Natural killer cell (primary cell): ENCODE measurements at regions not wholly inside any gene's neighbourhood (a gene's known extent, or its start where the extent isn't known, plus 50 kb on each side); places are given as distances from the start of the nearest gene placed in this dataset.

Experiments used
- ATAC-seq, 3 donors: fragments of 150-1000 bp in 2 of 3; fragments of 200-7000 bp in 1 of 3; cut with Tn5 transposase; 1 replicate in 1 of 3; 2 replicates in 2 of 3; pipeline ENCODE4 v1.10.0; 2021; ENCODE audit warnings: mild to moderate bottlenecking in 2 of 3, moderate library complexity in 2 of 3
- DNase-seq, 2 donors: peaks; one replicate each; pipeline versions ENCODE4 v3.0.0 to v3.0.0-alpha.2; 2013 to 2021; ENCODE audit warnings: mixed read lengths in 1 of 2
- H3K27ac ChIP-seq: one replicate; pipeline ENCODE4 v1.5.1; 2013; ENCODE audit warnings: mild to moderate bottlenecking, low read length
- H3K27me3 ChIP-seq: one replicate; pipeline ENCODE4 v1.6.1; 2013; ENCODE audit warnings: low read length; ENCODE audit not compliant: control insufficient read depth, insufficient read depth
- H3K36me3 ChIP-seq: one replicate; pipeline ENCODE4 v1.6.1; 2013; ENCODE audit warnings: low read length; ENCODE audit not compliant: control insufficient read depth, insufficient read depth
- H3K4me1 ChIP-seq: one replicate; pipeline ENCODE4 v1.6.1; 2013; ENCODE audit warnings: low read length; ENCODE audit not compliant: control insufficient read depth, insufficient read depth
- H3K4me3 ChIP-seq: one replicate; pipeline ENCODE4 v1.5.1; 2013; ENCODE audit warnings: low read length
- H3K9me3 ChIP-seq: one replicate; pipeline ENCODE4 v1.6.1; 2013; ENCODE audit warnings: low read length; ENCODE audit not compliant: control insufficient read depth, insufficient read depth
- H3K27ac Mint-ChIP-seq, 2 donors: one replicate each; pipeline ENCODE4 v1.8.0; 2022; ENCODE audit warnings: mild to moderate bottlenecking in 2 of 2, mixed read lengths in 2 of 2, moderate library complexity in 1 of 2
- H3K27me3 Mint-ChIP-seq, 2 donors: one replicate each; pipeline ENCODE4 v1.8.0; 2022; ENCODE audit warnings: low read depth in 2 of 2, mixed read lengths in 2 of 2
- H3K36me3 Mint-ChIP-seq: one replicate; pipeline ENCODE4 v1.8.0; 2022; ENCODE audit warnings: mixed read lengths
- H3K4me1 Mint-ChIP-seq, 2 donors: one replicate each; pipeline ENCODE4 v1.8.0; 2022; ENCODE audit warnings: mixed read lengths in 2 of 2
- H3K4me3 Mint-ChIP-seq: one replicate; pipeline ENCODE4 v1.8.0; 2022; ENCODE audit warnings: mild to moderate bottlenecking, moderate library complexity, mixed read lengths
- H3K9me3 Mint-ChIP-seq, 2 donors: one replicate each; pipeline ENCODE4 v1.8.0; 2022; ENCODE audit warnings: mixed read lengths in 2 of 2
- WGBS: methylation state at CpG from one replicate; pipeline ENCODE4 v1.1.7; 2013; ENCODE audit warnings: missing lambda C conversion rate; ENCODE audit not compliant: insufficient coverage; 5-methylcytosine and 5-hydroxymethylcytosine counted together
- intact Hi-C: fragments of 100-400 bp; cut with micrococcal nuclease; formaldehyde crosslinking; loops from one replicate; pipeline ENCODE4 v1.14.2; 2022
- TF ChIP-seq, protein P1 (sequence below): fragments of 200-600 bp; IDR thresholded peaks from one replicate; pipeline ENCODE4 v1.8.0; 2022; ENCODE audit warnings: antibody characterized with exemption

DNA sequence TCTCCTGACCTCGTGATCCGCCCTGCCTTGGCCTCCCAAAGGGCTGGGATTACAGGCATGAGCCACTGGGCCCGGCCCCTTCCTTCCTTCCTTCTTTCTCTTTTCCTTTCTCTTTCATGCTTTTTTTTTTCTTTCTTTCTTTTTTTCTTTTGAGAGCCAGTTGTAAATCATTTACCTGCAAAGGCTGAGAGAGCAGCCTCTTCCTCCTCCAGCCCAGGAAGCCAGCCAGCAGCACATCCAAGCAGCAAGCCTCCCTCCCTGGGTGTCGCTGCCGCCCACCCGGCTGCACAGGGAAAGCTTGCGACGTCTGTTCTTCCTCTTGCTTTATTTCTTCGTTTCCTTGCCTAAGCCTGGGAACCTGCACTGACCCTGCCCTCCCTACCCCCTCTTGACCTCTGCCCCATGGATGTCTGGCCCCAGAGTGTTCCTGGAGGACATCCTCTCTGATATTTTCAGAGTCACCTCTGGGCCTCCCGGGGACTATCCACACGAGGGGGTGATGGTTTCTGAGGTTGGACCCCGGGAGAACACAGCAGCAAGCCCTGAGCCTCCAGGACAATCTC, 62.8 kb upstream of the MYL10 start:
- peaks cover 0 to 4% of the 10 kb centered on the region in 2 donors for H3K4me1 Mint-ChIP-seq
- no peak for ATAC-seq
- no peaks in the 10 kb centered on the region for H3K9me3 Mint-ChIP-seq
- intact Hi-C loops = no loop called here
- WGBS = 31% methylated on average over 12 of the region's 12 CpGs
- H3K4me3 ChIP-seq = no peak overlapping the region
- TF ChIP-seq, protein P1, sequence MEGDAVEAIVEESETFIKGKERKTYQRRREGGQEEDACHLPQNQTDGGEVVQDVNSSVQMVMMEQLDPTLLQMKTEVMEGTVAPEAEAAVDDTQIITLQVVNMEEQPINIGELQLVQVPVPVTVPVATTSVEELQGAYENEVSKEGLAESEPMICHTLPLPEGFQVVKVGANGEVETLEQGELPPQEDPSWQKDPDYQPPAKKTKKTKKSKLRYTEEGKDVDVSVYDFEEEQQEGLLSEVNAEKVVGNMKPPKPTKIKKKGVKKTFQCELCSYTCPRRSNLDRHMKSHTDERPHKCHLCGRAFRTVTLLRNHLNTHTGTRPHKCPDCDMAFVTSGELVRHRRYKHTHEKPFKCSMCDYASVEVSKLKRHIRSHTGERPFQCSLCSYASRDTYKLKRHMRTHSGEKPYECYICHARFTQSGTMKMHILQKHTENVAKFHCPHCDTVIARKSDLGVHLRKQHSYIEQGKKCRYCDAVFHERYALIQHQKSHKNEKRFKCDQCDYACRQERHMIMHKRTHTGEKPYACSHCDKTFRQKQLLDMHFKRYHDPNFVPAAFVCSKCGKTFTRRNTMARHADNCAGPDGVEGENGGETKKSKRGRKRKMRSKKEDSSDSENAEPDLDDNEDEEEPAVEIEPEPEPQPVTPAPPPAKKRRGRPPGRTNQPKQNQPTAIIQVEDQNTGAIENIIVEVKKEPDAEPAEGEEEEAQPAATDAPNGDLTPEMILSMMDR = no peak
- peak overlapping the region in 1 of 2 donors; percentile 49 for H3K27ac Mint-ChIP-seq
- H3K36me3 ChIP-seq = no peaks in the 10 kb centered on the region
- peaks cover 11% of the 10 kb centered on the region for H3K4me1 ChIP-seq
- H3K27me3 Mint-ChIP-seq = peaks cover 6 to 14% of the 10 kb centered on the region in 2 donors
- no peaks in the 10 kb centered on the region for H3K36me3 Mint-ChIP-seq
- H3K9me3 ChIP-seq = no peaks in the 10 kb centered on the region
- peaks cover 3% of the 10 kb centered on the region for H3K27me3 ChIP-seq
- no peak overlapping the region for H3K4me3 Mint-ChIP-seq
- H3K27ac ChIP-seq = no peak overlapping the region
- no peak for DNase-seq

DNA sequence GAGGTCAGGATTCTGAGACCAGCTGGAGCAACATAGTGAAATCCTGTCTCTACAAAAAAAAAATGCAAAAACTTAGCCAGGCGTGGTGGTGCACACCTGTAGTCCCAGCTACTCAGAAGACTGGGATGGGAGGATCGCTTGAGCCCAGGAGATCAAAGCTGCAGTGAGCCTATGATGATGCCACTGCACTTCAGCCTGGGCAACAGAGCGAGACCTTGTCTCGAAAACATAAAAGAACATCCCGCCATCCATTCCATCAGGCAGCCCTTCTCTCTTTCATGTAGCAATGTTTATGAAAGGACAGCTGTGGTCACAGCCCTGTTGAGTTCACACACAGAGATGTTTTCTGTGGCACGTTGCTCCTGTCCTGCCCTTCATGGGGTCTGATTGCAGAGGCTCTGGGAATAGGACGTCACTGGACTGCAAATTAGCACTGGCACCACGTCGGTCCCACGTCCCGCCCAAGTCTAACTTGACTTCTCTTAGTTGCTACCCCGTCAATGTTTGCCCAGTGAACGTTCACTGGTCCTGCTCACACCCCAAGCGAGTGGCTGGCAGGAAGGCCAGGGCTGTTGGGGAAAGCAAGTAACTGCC, 64.5 kb upstream of the MYL10 start:
- Mint-ChIP-seq H3K4me3 (no peak overlapping the region), H3K4me1 (peaks cover 0 to 4% of the 10 kb centered on the region in 2 donors), H3K27me3 (peaks cover 6 to 11% of the 10 kb centered on the region in 2 donors), H3K36me3 (no peaks in the 10 kb centered on the region), H3K9me3 (no peaks in the 10 kb centered on the region), H3K27ac (no peak overlapping the region)
- TF ChIP-seq, protein P1 = no peak
- Histone ChIP-seq H3K36me3 (no peaks in the 10 kb centered on the region), H3K4me1 (peaks cover 4% of the 10 kb centered on the region), H3K9me3 (no peaks in the 10 kb centered on the region), H3K4me3 (no peak overlapping the region), H3K27me3 (peaks cover 3% of the 10 kb centered on the region), H3K27ac (no peak overlapping the region)
- DNase-seq = no peak
- intact Hi-C loops = no loop called here
- 83% methylated on average over 14 of the region's 14 CpGs for WGBS
- ATAC-seq = no peak

DNA sequence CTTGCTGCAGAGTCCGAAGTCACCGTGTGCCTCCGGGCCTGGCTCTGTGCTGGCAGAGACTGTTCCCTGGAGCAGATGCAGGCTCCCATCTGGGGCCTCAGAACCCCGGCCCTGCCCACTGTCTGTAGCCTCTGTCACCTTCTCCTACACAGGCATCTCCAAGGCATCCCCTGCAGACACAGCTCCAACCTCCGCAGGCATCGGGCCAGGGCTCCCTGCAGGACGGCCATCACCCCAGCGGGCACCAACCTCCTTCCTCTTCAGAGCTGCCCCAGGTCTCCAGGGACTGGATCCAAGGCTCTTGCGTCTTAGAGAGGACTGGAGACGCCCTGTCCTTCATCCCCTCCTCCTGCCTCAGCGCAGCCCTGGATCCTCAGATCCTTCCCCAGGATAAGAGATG, 69.9 kb upstream of the MYL10 start:
- no peaks in the 10 kb centered on the region for H3K36me3 Mint-ChIP-seq
- no peaks in the 10 kb centered on the region for H3K4me1 Mint-ChIP-seq
- intact Hi-C loops = no loop called here
- peaks cover 0 to 6% of the 10 kb centered on the region in 2 donors for H3K27me3 Mint-ChIP-seq
- no peak overlapping the region for H3K4me3 Mint-ChIP-seq
- TF ChIP-seq, protein P1 = no peak
- Histone ChIP-seq H3K27me3 (no peaks in the 10 kb centered on the region), H3K9me3 (no peaks in the 10 kb centered on the region), H3K27ac (no peak overlapping the region), H3K36me3 (no peaks in the 10 kb centered on the region), H3K4me3 (no peak overlapping the region), H3K4me1 (no peaks in the 10 kb centered on the region)
- H3K27ac Mint-ChIP-seq = no peak overlapping the region
- DNase-seq (no peak), ATAC-seq (no peak)
- 91% methylated on average over 10 of the region's 11 CpGs for WGBS
- no peaks in the 10 kb centered on the region for H3K9me3 Mint-ChIP-seq

DNA sequence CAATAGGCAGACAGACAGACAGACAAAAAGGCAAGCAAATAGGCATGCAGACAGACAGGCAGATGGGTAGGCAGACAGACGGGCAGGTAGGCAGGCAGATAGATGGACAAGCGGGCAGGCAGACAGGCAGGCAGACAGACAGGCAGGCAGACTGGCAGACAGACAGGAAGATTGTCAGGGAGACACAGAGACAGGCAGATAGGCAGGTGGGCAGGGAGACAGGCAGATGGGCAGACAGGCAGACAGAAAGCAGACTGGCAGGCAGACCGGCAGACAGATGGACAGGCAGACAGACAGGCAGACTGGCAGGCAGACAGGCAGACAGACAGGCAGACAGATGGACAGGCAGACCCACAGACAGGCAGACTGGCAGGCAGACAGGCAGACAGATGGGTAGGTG, 70.3 kb upstream of the MYL10 start:
- Histone ChIP-seq H3K36me3 (no peaks in the 10 kb centered on the region), H3K9me3 (no peaks in the 10 kb centered on the region), H3K27me3 (no peaks in the 10 kb centered on the region), H3K27ac (no peak overlapping the region), H3K4me3 (no peak overlapping the region), H3K4me1 (no peaks in the 10 kb centered on the region)
- Mint-ChIP-seq H3K4me3 (no peak overlapping the region), H3K27ac (no peak overlapping the region), H3K36me3 (no peaks in the 10 kb centered on the region), H3K27me3 (peaks cover 0 to 6% of the 10 kb centered on the region in 2 donors), H3K4me1 (no peaks in the 10 kb centered on the region), H3K9me3 (no peaks in the 10 kb centered on the region)
- DNase-seq (no peak), ATAC-seq (no peak)
- TF ChIP-seq, protein P1 = no peak
- 80% methylated on average over 3 of the region's 3 CpGs for WGBS
- intact Hi-C loops = no loop called here
